Activated naive CD4-positive, alpha-beta T cell treated with anti-CD3 and anti-CD28 coated beads, Interleukin-2, amount 50 U/mL, for 24 hours (primary cell): ENCODE measurements at regions not wholly inside any gene's neighbourhood (a gene's known extent, or its start where the extent isn't known, plus 50 kb on each side); places are given as distances from the start of the nearest gene placed in this dataset.
"Not testable (repeated sequence)": the region's sequence is repeated elsewhere in the genome, so short reads cannot be mapped to it uniquely, and the experiment has no call there.

Source experiments
- H3K27ac Mint-ChIP-seq: one replicate; pipeline ENCODE4 v1.8.0; 2021; ENCODE audit warnings: mild to moderate bottlenecking, mixed read lengths
- H3K27me3 Mint-ChIP-seq: one replicate; pipeline ENCODE4 v1.8.0; 2021; ENCODE audit warnings: mixed read lengths
- H3K36me3 Mint-ChIP-seq: one replicate; pipeline ENCODE4 v1.8.0; 2021; ENCODE audit warnings: mixed read lengths
- H3K4me1 Mint-ChIP-seq: one replicate; pipeline ENCODE4 v1.8.0; 2021; ENCODE audit warnings: mixed read lengths
- H3K4me3 Mint-ChIP-seq: one replicate; pipeline ENCODE4 v1.8.0; 2021; ENCODE audit warnings: mild to moderate bottlenecking, mixed read lengths
- H3K9me3 Mint-ChIP-seq: one replicate; pipeline ENCODE4 v1.8.0; 2021; ENCODE audit warnings: mixed read lengths

- Mint-ChIP-seq H3K4me1 (no peaks in the 10 kb centered on the region), H3K27ac (no peak overlapping the region), H3K9me3 (no peaks in the 10 kb centered on the region), H3K27me3 (no peaks in the 10 kb centered on the region), H3K4me3 (no peak overlapping the region), H3K36me3 (no peaks in the 10 kb centered on the region)
These were observed 375.7 kb downstream of the IRX2 start for GRCh38 chr5:2375757-2376250.

- no peaks in the 10 kb centered on the region for H3K27me3 Mint-ChIP-seq
- H3K4me3 Mint-ChIP-seq = no peak overlapping the region
- no peaks in the 10 kb centered on the region for H3K4me1 Mint-ChIP-seq
- no peaks in the 10 kb centered on the region for H3K36me3 Mint-ChIP-seq
- no peak overlapping the region for H3K27ac Mint-ChIP-seq
- H3K9me3 Mint-ChIP-seq = no peaks in the 10 kb centered on the region
These were observed 376.2 kb downstream of the IRX2 start for GRCh38 chr5:2375291-2375690.

GRCh38 chr5:2374703-2375102 lies 376.8 kb downstream of the IRX2 start:
- H3K27ac Mint-ChIP-seq = no peak overlapping the region
- H3K4me3 Mint-ChIP-seq = no peak overlapping the region
- H3K9me3 Mint-ChIP-seq = peaks cover 2% of the 10 kb centered on the region
- H3K36me3 Mint-ChIP-seq = no peaks in the 10 kb centered on the region
- H3K4me1 Mint-ChIP-seq = no peaks in the 10 kb centered on the region
- H3K27me3 Mint-ChIP-seq = no peaks in the 10 kb centered on the region

DNA sequence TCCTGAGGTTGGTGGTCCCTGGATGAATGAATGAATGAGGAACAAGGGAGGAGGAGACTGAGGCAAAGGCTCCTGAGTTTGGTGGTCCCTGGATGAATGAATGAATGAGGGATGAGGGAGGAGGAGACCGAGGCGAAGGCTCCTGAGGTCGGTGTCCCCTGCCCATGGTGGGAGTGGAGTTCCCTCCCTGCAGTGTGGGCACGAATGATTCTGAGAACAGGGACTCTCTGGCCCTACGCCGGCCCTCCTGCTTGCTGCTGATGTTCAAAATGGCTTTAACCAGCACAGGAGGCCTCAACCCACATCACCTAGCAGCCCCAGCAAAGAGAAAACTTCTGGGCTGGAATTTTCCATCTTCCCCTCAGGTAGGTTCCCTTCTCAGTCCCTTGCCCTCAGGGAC lies 377.8 kb downstream of the IRX2 start:
- Mint-ChIP-seq H3K27ac (no peak overlapping the region), H3K36me3 (no peaks in the 10 kb centered on the region), H3K9me3 (peaks cover 7% of the 10 kb centered on the region), H3K4me1 (no peaks in the 10 kb centered on the region), H3K27me3 (no peaks in the 10 kb centered on the region), H3K4me3 (no peak overlapping the region)

DNA sequence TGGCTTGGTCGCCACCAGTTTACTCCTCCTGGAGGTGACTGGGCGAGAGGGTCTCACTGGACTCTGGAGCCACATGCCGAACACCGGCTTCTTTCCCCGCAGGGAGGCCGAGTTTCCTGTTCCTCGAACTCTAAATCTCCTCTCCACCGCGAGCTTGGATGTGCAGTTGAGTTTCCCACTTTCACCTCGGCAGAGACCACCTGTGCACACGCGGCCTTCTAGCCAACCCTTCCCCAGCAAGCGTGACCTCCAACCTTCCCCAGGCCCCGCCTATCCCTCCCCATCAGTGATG lies 380.1 kb downstream of the IRX2 start:
- H3K36me3 Mint-ChIP-seq = no peaks in the 10 kb centered on the region
- H3K4me1 Mint-ChIP-seq = no peaks in the 10 kb centered on the region
- no peaks in the 10 kb centered on the region for H3K27me3 Mint-ChIP-seq

DNA sequence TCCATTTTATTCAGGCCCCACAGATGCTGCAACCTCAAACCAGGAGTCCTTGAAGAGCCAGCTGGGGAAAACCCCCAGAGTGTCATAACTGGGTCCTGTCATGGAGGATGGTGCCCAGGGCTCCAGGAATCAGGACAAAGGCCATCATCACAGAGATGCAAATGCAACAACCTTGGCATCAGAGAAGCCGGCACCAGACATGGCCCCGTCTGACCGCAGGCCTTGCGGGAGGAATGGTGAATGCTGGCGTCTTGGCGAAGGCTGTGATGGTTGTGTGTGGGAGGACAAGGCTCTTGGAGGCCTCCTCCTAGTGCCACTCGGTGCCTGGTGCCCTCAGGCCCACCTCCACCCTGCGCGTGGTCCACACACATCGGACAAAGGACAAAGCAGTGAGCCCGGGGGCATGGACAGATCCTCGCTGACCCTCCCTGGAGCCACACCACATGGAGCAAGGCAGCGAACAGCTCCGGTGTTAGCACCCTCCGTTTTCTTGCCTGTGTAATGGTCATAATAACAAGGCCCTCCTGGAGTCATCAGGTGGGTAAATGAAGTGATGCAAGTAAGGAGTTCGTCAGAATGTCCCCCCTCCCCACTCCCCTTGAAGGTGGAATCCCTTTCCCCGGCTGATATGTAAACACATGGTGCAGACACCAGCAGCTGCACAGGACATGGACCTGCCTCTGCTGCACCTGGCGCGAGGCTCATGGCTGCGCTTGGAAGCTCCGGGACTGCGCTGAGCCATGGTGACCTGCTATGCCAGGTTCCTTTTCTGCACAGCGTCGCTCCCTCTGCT lies 380.7 kb downstream of the IRX2 start:
- Mint-ChIP-seq H3K27me3 (no peaks in the 10 kb centered on the region), H3K36me3 (no peaks in the 10 kb centered on the region), H3K9me3 (peaks cover 7% of the 10 kb centered on the region), H3K27ac (no peak overlapping the region), H3K4me3 (no peak overlapping the region), H3K4me1 (no peaks in the 10 kb centered on the region)

More for the DNA sequence above, 380.1 kb downstream of the IRX2 start:
- peaks cover 7% of the 10 kb centered on the region for H3K9me3 Mint-ChIP-seq
- no peak overlapping the region for H3K27ac Mint-ChIP-seq
- no peak overlapping the region for H3K4me3 Mint-ChIP-seq

DNA sequence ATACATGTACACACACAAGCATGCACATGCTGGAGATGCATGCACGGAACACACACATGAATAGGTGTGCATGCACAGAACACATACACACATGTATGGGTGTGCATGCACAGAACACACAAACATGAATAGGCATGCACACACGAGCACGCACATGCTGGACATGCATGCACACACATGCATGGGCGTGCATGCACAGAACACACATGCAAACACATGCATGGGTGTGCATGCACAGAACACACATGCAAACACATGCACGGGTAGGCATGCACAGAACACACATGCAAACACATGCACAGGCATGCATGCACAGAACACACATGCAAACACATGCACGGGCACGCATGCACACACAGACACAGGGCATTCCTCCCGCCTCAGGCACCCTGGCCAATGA lies 382.3 kb downstream of the IRX2 start:
- no peaks in the 10 kb centered on the region for H3K36me3 Mint-ChIP-seq
- peaks cover 12% of the 10 kb centered on the region for H3K9me3 Mint-ChIP-seq
- no peaks in the 10 kb centered on the region for H3K4me1 Mint-ChIP-seq
- no peaks in the 10 kb centered on the region for H3K27me3 Mint-ChIP-seq
- H3K4me3 Mint-ChIP-seq = no peak overlapping the region
- H3K27ac Mint-ChIP-seq = no peak overlapping the region

- no peak overlapping the region for H3K27ac Mint-ChIP-seq
- no peaks in the 10 kb centered on the region for H3K4me1 Mint-ChIP-seq
- H3K36me3 Mint-ChIP-seq = no peaks in the 10 kb centered on the region
- H3K27me3 Mint-ChIP-seq = no peaks in the 10 kb centered on the region
- no peak overlapping the region for H3K4me3 Mint-ChIP-seq
- peaks cover 12% of the 10 kb centered on the region for H3K9me3 Mint-ChIP-seq
These were observed 384.7 kb downstream of the IRX2 start for GRCh38 chr5:2366816-2367215.

DNA sequence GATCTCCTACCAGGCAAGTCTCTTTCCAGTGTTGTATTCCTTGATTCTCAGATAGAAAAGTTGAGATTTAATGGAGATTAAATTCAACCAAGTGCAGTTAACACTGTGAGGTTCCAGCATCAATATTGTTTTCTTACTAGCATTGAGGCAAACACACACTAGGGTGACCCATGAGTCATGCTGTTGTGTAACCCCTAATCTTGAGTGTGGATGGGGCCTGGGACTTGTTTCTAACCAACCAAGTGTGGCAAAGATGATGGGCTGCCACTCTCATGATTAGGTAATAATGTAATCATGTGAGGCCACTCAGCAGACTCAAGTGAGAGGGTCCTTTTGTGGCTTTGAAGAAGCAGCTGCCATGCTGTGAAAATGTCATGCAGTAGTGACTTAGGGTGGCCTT lies 394.2 kb downstream of the IRX2 start:
- Mint-ChIP-seq H3K27me3 (no peaks in the 10 kb centered on the region), H3K4me1 (no peaks in the 10 kb centered on the region), H3K36me3 (no peaks in the 10 kb centered on the region), H3K27ac (no peak overlapping the region), H3K9me3 (no peaks in the 10 kb centered on the region), H3K4me3 (no peak overlapping the region)

DNA sequence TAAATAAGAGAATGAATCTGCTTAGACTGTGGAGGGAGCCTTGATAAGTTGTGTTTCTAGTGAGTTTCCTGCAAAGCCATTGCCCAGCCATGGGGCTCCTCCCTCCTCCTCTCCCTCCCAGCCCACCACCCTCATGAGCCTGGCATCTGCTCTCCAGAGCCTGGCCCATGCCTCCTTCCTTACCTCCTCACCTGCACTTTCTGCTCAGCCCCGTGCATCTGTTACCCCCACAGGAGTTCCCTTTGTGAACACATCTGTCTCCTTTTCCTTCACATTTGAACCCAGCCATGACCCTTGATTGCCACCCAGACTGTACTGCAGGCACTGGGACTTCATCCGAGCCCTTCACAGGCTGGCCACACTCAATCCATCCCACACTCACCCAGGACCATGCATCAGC lies 395.6 kb downstream of the IRX2 start:
- Mint-ChIP-seq H3K9me3 (no peaks in the 10 kb centered on the region), H3K27me3 (no peaks in the 10 kb centered on the region), H3K27ac (no peak overlapping the region), H3K36me3 (no peaks in the 10 kb centered on the region), H3K4me1 (no peaks in the 10 kb centered on the region), H3K4me3 (no peak overlapping the region)

DNA sequence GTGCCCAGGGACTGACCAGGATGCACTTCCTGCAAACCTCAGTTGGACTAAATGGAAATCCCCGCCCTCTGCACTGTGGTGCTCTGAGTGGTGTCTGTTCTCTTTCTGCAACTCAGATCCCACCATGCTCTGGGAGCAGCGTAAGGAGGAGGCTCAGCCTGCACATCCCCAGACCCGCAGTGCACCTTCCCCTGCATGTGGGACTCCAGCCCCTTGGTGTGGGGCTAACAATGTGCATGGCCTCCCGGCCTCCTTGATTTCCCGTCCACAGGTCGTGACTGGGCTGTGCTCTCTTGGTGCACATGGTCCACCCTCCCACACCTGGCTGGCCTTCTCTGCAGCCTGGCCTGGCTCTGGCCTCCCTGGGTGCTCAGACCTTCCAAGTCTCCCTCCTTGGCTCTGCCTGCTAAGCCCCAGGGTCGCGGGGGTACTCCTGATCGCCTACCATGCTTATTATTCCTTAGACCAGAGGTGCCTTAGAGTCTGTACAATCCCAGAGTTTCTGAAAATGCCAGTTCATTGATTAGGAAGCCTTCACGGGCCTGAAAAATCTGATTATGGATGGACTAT lies 397.5 kb downstream of the IRX2 start:
- Mint-ChIP-seq H3K27ac (no peak overlapping the region), H3K9me3 (no peaks in the 10 kb centered on the region), H3K27me3 (no peaks in the 10 kb centered on the region), H3K4me1 (no peaks in the 10 kb centered on the region), H3K36me3 (no peaks in the 10 kb centered on the region), H3K4me3 (no peak overlapping the region)

DNA sequence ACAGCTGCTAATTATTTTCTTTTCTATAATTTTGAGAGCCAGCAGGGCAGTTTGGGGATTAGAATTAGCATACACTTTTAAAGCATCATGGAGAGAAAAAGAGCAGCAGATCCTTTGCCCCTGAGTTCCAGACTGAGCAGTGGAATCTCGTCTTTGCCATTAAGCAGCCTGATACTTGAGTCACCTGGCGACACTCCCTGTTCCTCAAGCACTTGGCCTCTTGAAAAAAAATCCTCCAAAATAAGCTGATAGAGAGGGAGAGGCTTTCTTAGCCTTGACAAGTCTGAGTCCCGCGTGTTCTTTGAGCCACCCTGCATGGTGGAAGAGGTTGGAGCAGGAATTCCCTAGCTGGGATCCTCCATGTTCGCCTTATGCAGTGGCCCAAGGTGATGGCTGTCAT lies 398.3 kb downstream of the IRX2 start:
- Mint-ChIP-seq H3K27ac (no peak overlapping the region), H3K9me3 (no peaks in the 10 kb centered on the region), H3K27me3 (no peaks in the 10 kb centered on the region), H3K36me3 (no peaks in the 10 kb centered on the region), H3K4me1 (no peaks in the 10 kb centered on the region), H3K4me3 (no peak overlapping the region)

DNA sequence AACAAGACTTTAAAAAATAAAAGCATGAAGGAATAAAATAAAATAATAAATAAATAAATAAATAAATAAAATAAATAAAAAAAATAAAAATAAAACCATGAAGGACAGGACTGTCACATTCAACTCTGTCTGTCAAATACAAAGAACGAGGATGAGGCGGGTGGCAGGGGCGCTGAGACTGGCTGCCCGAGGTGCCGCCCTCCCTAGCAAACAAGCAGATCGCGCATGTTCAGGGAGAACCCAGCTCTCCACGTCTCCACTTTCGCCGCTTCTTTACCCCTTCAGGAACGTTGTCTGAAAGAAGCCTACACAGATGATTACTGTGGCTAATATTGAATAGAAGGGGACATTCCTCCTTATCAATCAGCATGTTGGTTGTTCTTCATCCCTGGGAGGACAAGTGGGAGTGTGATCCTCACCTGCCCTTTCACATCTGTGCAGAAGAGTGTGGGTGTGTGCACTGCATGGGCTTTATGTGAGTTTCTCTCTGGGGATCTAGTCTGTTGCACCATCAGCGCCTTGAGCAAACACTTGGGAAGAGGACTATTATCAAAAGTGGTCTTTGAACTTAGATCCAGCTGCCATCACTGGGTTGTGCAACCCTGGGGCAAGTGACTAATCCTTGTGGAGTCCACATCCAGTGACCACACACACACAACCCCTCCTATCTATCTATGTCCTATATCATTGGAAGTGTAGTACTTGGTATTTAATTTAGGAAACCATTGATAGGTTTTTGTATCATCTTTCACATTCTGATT lies 399.2 kb downstream of the IRX2 start:
- Mint-ChIP-seq H3K9me3 (peaks cover 8% of the 10 kb centered on the region), H3K4me3 (no peak overlapping the region), H3K36me3 (no peaks in the 10 kb centered on the region), H3K27ac (no peak overlapping the region), H3K27me3 (no peaks in the 10 kb centered on the region), H3K4me1 (no peaks in the 10 kb centered on the region)

DNA sequence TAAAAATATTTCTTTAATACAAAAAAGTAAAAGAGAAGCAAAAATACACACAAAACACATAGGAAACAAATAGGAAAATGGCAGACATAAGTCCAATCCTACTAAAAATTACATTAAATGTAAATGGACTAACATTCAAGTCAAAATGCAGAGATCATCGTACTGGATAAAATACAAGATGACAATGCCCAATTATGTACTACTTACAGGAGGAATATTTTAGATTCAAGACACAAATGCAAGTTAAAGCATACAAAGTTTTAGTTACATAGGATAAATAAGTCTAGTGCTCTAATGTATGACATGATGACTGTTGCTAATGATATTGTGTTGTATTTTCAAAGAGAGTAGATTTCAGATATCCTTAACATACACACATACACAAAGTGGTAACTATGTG lies 401.7 kb downstream of the IRX2 start:
- H3K4me3 Mint-ChIP-seq, H3K36me3 Mint-ChIP-seq, H3K27me3 Mint-ChIP-seq, H3K27ac Mint-ChIP-seq, H3K4me1 Mint-ChIP-seq: not testable (repeated sequence)
- peaks cover 14% of the 10 kb centered on the region for H3K9me3 Mint-ChIP-seq

GRCh38 chr5:2338686-2339085 lies 412.8 kb downstream of the IRX2 start:
- Mint-ChIP-seq H3K4me3 (no peak overlapping the region), H3K9me3 (no peaks in the 10 kb centered on the region), H3K4me1 (no peaks in the 10 kb centered on the region), H3K36me3 (no peaks in the 10 kb centered on the region), H3K27me3 (no peaks in the 10 kb centered on the region), H3K27ac (no peak overlapping the region)

- Mint-ChIP-seq H3K4me1 (no peaks in the 10 kb centered on the region), H3K27ac (no peak overlapping the region), H3K27me3 (no peaks in the 10 kb centered on the region), H3K4me3 (no peak overlapping the region), H3K36me3 (no peaks in the 10 kb centered on the region), H3K9me3 (peaks cover 5% of the 10 kb centered on the region)
These were observed 415.6 kb downstream of the IRX2 start for GRCh38 chr5:2335733-2336515.
